ENCODE measurements at regions not wholly inside any gene's neighbourhood (a gene's known extent, or its start where the extent isn't known, plus 50 kb on each side); places are given as distances from the start of the nearest gene placed in this dataset.
"Not testable (repeated sequence)": the region's sequence is repeated elsewhere in the genome, so short reads cannot be mapped to it uniquely, and the experiment has no call there.

GRCh38 chr12:5272018-5272785 lies 159.7 kb upstream of the NTF3 start:
- WGBS, 3 donors: 86 to 87% (median 86%) methylated on average over 6 of the region's 6 CpGs
- Histone ChIP-seq H3K9me3 (ENCODE audit: control insufficient read depth in 2 of 2, insufficient read depth in 1 of 2, low read depth in 1 of 2, low read length in 1 of 2) (no peaks in the 10 kb centered on the region), H3K36me3 (ENCODE audit: control insufficient read depth in 3 of 3, insufficient read depth in 2 of 3, low read depth in 1 of 3, low read length in 3 of 3) (no peaks in the 10 kb centered on the region), H3K4me1 (ENCODE audit: control insufficient read depth in 3 of 3, insufficient read depth in 2 of 3, low read depth in 1 of 3, low read length in 2 of 3) (peaks cover 0 to 28% (median 4%) of the 10 kb centered on the region in 3 donors), H3K27me3 (ENCODE audit: control insufficient read depth in 3 of 3, insufficient read depth in 3 of 3, low read length in 3 of 3) (no peaks in the 10 kb centered on the region), H3K4me3 (ENCODE audit: low read depth in 1 of 3, low read length in 3 of 3) (no peak overlapping the region), H3K27ac (ENCODE audit: low read depth in 1 of 3, low read length in 2 of 3) (no peak overlapping the region)
- FAIRE-seq (no peak), DNase-seq (no peak)

GRCh38 chr12:5273709-5274108 lies 158.2 kb upstream of the NTF3 start:
- 25 to 68% (median 48%) methylated on average over 8 of the region's 8 CpGs for WGBS, 3 donors
- Histone ChIP-seq H3K4me3 (ENCODE audit: low read depth in 1 of 3, low read length in 3 of 3) (no peak overlapping the region), H3K4me1 (ENCODE audit: control insufficient read depth in 3 of 3, insufficient read depth in 2 of 3, low read depth in 1 of 3, low read length in 2 of 3) (peaks cover 0 to 28% (median 2%) of the 10 kb centered on the region in 3 donors), H3K27ac (ENCODE audit: low read depth in 1 of 3, low read length in 2 of 3) (no peak overlapping the region), H3K9me3 (ENCODE audit: control insufficient read depth in 2 of 2, insufficient read depth in 1 of 2, low read depth in 1 of 2, low read length in 1 of 2) (no peaks in the 10 kb centered on the region), H3K27me3 (ENCODE audit: control insufficient read depth in 3 of 3, insufficient read depth in 3 of 3, low read length in 3 of 3) (no peaks in the 10 kb centered on the region), H3K36me3 (ENCODE audit: control insufficient read depth in 3 of 3, insufficient read depth in 2 of 3, low read depth in 1 of 3, low read length in 3 of 3) (no peaks in the 10 kb centered on the region)
- DNase-seq (peak in 1 of 2 donors; percentile 46), FAIRE-seq (no peak)

- FAIRE-seq (no peak), DNase-seq (no peak)
- Histone ChIP-seq H3K36me3 (ENCODE audit: control insufficient read depth in 3 of 3, insufficient read depth in 2 of 3, low read depth in 1 of 3, low read length in 3 of 3) (no peaks in the 10 kb centered on the region), H3K9me3 (ENCODE audit: control insufficient read depth in 2 of 2, insufficient read depth in 1 of 2, low read depth in 1 of 2, low read length in 1 of 2) (no peaks in the 10 kb centered on the region), H3K4me3 (ENCODE audit: low read depth in 1 of 3, low read length in 3 of 3) (no peak overlapping the region), H3K27ac (ENCODE audit: low read depth in 1 of 3, low read length in 2 of 3) (no peak overlapping the region), H3K4me1 (ENCODE audit: control insufficient read depth in 3 of 3, insufficient read depth in 2 of 3, low read depth in 1 of 3, low read length in 2 of 3) (peaks cover 0 to 14% (median 0%) of the 10 kb centered on the region in 3 donors), H3K27me3 (ENCODE audit: control insufficient read depth in 3 of 3, insufficient read depth in 3 of 3, low read length in 3 of 3) (no peaks in the 10 kb centered on the region)
- WGBS, 3 donors: 78 to 88% (median 81%) methylated on average over 4 of the region's 4 CpGs
Observed at GRCh38 chr12:5276327-5276880, 155.5 kb upstream of the NTF3 start.

DNA sequence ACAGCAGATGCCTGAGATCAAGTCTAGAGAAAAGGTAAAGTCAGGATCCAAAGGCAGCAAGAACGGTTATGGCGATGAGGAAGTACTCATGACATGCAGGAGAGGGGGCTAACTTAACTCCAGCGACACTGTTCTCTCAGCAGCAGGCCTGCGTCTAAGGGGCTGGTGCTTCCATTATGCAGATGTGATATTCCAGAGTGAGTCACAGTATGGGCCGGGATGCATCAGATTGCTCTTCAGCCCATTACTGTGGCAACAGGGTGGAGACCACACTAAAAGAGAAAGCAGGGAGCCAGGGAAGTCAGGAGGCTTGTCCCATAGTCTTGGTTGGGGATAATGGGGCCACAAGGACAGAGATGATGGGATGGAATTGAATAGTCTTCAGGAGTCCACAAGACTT lies 151.8 kb upstream of the NTF3 start:
- WGBS, 3 donors: 89 to 97% (median 91%) methylated on average over 5 of the region's 5 CpGs
- FAIRE-seq: no peak
- H3K27ac ChIP-seq (ENCODE audit: low read depth in 1 of 3, low read length in 2 of 3): no peak overlapping the region

GRCh38 chr12:5290368-5290767 lies 141.5 kb upstream of the NTF3 start:
- DNase-seq; H3K36me3 ChIP-seq (ENCODE audit: control insufficient read depth in 3 of 3, insufficient read depth in 2 of 3, low read depth in 1 of 3, low read length in 3 of 3); H3K27ac ChIP-seq (ENCODE audit: low read depth in 1 of 3, low read length in 2 of 3); H3K9me3 ChIP-seq (ENCODE audit: control insufficient read depth in 2 of 2, insufficient read depth in 1 of 2, low read depth in 1 of 2, low read length in 1 of 2); H3K4me3 ChIP-seq (ENCODE audit: low read depth in 1 of 3, low read length in 3 of 3); FAIRE-seq; H3K4me1 ChIP-seq (ENCODE audit: control insufficient read depth in 3 of 3, insufficient read depth in 2 of 3, low read depth in 1 of 3, low read length in 2 of 3); H3K27me3 ChIP-seq (ENCODE audit: control insufficient read depth in 3 of 3, insufficient read depth in 3 of 3, low read length in 3 of 3): not testable (repeated sequence)
- WGBS, 3 donors: 71 to 96% (median 79%) methylated on average over 10 to 21 of the region's 21 CpGs

More for the DNA sequence above, 151.8 kb upstream of the NTF3 start:
- Histone ChIP-seq H3K27me3 (ENCODE audit: control insufficient read depth in 3 of 3, insufficient read depth in 3 of 3, low read length in 3 of 3) (no peaks in the 10 kb centered on the region), H3K4me3 (ENCODE audit: low read depth in 1 of 3, low read length in 3 of 3) (no peak overlapping the region), H3K36me3 (ENCODE audit: control insufficient read depth in 3 of 3, insufficient read depth in 2 of 3, low read depth in 1 of 3, low read length in 3 of 3) (no peaks in the 10 kb centered on the region), H3K4me1 (ENCODE audit: control insufficient read depth in 3 of 3, insufficient read depth in 2 of 3, low read depth in 1 of 3, low read length in 2 of 3) (no peaks in the 10 kb centered on the region), H3K9me3 (ENCODE audit: control insufficient read depth in 2 of 2, insufficient read depth in 1 of 2, low read depth in 1 of 2, low read length in 1 of 2) (no peaks in the 10 kb centered on the region)
- no peak for DNase-seq

DNA sequence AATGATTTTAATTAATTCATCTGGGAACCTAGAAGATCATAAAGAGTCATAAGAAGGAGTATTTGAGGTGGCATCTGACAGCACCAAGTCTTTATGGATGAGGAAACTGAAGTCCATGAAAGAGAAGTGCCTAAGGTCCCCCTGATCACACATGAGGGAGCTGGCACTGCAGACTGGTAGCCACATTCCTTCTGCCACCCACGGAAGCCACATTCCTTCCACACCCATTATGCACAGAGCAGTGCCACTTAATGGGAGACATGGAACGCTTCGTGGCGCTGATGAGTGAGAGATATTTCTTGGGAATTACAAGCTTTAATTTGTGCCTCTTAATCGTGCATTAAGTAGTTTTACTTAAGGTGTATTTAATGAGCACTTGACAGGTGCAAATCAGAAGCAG lies 139.3 kb upstream of the NTF3 start:
- H3K4me3 ChIP-seq (ENCODE audit: low read depth in 1 of 3, low read length in 3 of 3): no peak overlapping the region
- H3K9me3 ChIP-seq (ENCODE audit: control insufficient read depth in 2 of 2, insufficient read depth in 1 of 2, low read depth in 1 of 2, low read length in 1 of 2): no peaks in the 10 kb centered on the region
- H3K36me3 ChIP-seq (ENCODE audit: control insufficient read depth in 3 of 3, insufficient read depth in 2 of 3, low read depth in 1 of 3, low read length in 3 of 3): no peaks in the 10 kb centered on the region
- 85 to 92% (median 86%) methylated on average over 5 of the region's 5 CpGs for WGBS, 3 donors
- no peaks in the 10 kb centered on the region for H3K4me1 ChIP-seq (ENCODE audit: control insufficient read depth in 3 of 3, insufficient read depth in 2 of 3, low read depth in 1 of 3, low read length in 2 of 3)
- FAIRE-seq (no peak), DNase-seq (no peak)
- H3K27ac ChIP-seq (ENCODE audit: low read depth in 1 of 3, low read length in 2 of 3): no peak overlapping the region
- H3K27me3 ChIP-seq (ENCODE audit: control insufficient read depth in 3 of 3, insufficient read depth in 3 of 3, low read length in 3 of 3): no peaks in the 10 kb centered on the region

GRCh38 chr12:5293773-5294172 lies 138.1 kb upstream of the NTF3 start:
- Histone ChIP-seq H3K36me3 (ENCODE audit: control insufficient read depth in 3 of 3, insufficient read depth in 2 of 3, low read depth in 1 of 3, low read length in 3 of 3) (no peaks in the 10 kb centered on the region), H3K27me3 (ENCODE audit: control insufficient read depth in 3 of 3, insufficient read depth in 3 of 3, low read length in 3 of 3) (no peaks in the 10 kb centered on the region), H3K9me3 (ENCODE audit: control insufficient read depth in 2 of 2, insufficient read depth in 1 of 2, low read depth in 1 of 2, low read length in 1 of 2) (no peaks in the 10 kb centered on the region), H3K27ac (ENCODE audit: low read depth in 1 of 3, low read length in 2 of 3) (no peak overlapping the region), H3K4me1 (ENCODE audit: control insufficient read depth in 3 of 3, insufficient read depth in 2 of 3, low read depth in 1 of 3, low read length in 2 of 3) (no peaks in the 10 kb centered on the region), H3K4me3 (ENCODE audit: low read depth in 1 of 3, low read length in 3 of 3) (no peak overlapping the region)
- no peak for DNase-seq
- 71 to 85% (median 81%) methylated on average over 2 of the region's 2 CpGs for WGBS, 3 donors
- FAIRE-seq: no peak

GRCh38 chr12:5294274-5295070 lies 137.4 kb upstream of the NTF3 start:
- WGBS, 3 donors: 56 to 84% (median 74%) methylated on average over 11 of the region's 11 CpGs
- H3K4me1 ChIP-seq (ENCODE audit: control insufficient read depth in 3 of 3, insufficient read depth in 2 of 3, low read depth in 1 of 3, low read length in 2 of 3): no peaks in the 10 kb centered on the region
- no peak overlapping the region for H3K4me3 ChIP-seq (ENCODE audit: low read depth in 1 of 3, low read length in 3 of 3)
- H3K27ac ChIP-seq (ENCODE audit: low read depth in 1 of 3, low read length in 2 of 3): no peak overlapping the region
- no peak for FAIRE-seq
- no peaks in the 10 kb centered on the region for H3K36me3 ChIP-seq (ENCODE audit: control insufficient read depth in 3 of 3, insufficient read depth in 2 of 3, low read depth in 1 of 3, low read length in 3 of 3)
- H3K9me3 ChIP-seq (ENCODE audit: control insufficient read depth in 2 of 2, insufficient read depth in 1 of 2, low read depth in 1 of 2, low read length in 1 of 2): no peaks in the 10 kb centered on the region
- no peak for DNase-seq
- no peaks in the 10 kb centered on the region for H3K27me3 ChIP-seq (ENCODE audit: control insufficient read depth in 3 of 3, insufficient read depth in 3 of 3, low read length in 3 of 3)
